Natural killer cell (primary cell): ENCODE measurements at regions not wholly inside any gene's neighbourhood (a gene's known extent, or its start where the extent isn't known, plus 50 kb on each side); places are given as distances from the start of the nearest gene placed in this dataset.

Experiments used
- ATAC-seq, 3 donors: fragments of 150-1000 bp in 2 of 3; fragments of 200-7000 bp in 1 of 3; cut with Tn5 transposase; 1 replicate in 1 of 3; 2 replicates in 2 of 3; pipeline ENCODE4 v1.10.0; 2021; ENCODE audit warnings: mild to moderate bottlenecking in 2 of 3, moderate library complexity in 2 of 3
- DNase-seq, 2 donors: peaks; one replicate each; pipeline versions ENCODE4 v3.0.0 to v3.0.0-alpha.2; 2013 to 2021; ENCODE audit warnings: mixed read lengths in 1 of 2
- H3K27ac ChIP-seq: one replicate; pipeline ENCODE4 v1.5.1; 2013; ENCODE audit warnings: mild to moderate bottlenecking, low read length
- H3K27me3 ChIP-seq: one replicate; pipeline ENCODE4 v1.6.1; 2013; ENCODE audit warnings: low read length; ENCODE audit not compliant: control insufficient read depth, insufficient read depth
- H3K36me3 ChIP-seq: one replicate; pipeline ENCODE4 v1.6.1; 2013; ENCODE audit warnings: low read length; ENCODE audit not compliant: control insufficient read depth, insufficient read depth
- H3K4me1 ChIP-seq: one replicate; pipeline ENCODE4 v1.6.1; 2013; ENCODE audit warnings: low read length; ENCODE audit not compliant: control insufficient read depth, insufficient read depth
- H3K4me3 ChIP-seq: one replicate; pipeline ENCODE4 v1.5.1; 2013; ENCODE audit warnings: low read length
- H3K9me3 ChIP-seq: one replicate; pipeline ENCODE4 v1.6.1; 2013; ENCODE audit warnings: low read length; ENCODE audit not compliant: control insufficient read depth, insufficient read depth
- H3K27ac Mint-ChIP-seq, 2 donors: one replicate each; pipeline ENCODE4 v1.8.0; 2022; ENCODE audit warnings: mild to moderate bottlenecking in 2 of 2, mixed read lengths in 2 of 2, moderate library complexity in 1 of 2
- H3K27me3 Mint-ChIP-seq, 2 donors: one replicate each; pipeline ENCODE4 v1.8.0; 2022; ENCODE audit warnings: low read depth in 2 of 2, mixed read lengths in 2 of 2
- H3K36me3 Mint-ChIP-seq: one replicate; pipeline ENCODE4 v1.8.0; 2022; ENCODE audit warnings: mixed read lengths
- H3K4me1 Mint-ChIP-seq, 2 donors: one replicate each; pipeline ENCODE4 v1.8.0; 2022; ENCODE audit warnings: mixed read lengths in 2 of 2
- H3K4me3 Mint-ChIP-seq: one replicate; pipeline ENCODE4 v1.8.0; 2022; ENCODE audit warnings: mild to moderate bottlenecking, moderate library complexity, mixed read lengths
- H3K9me3 Mint-ChIP-seq, 2 donors: one replicate each; pipeline ENCODE4 v1.8.0; 2022; ENCODE audit warnings: mixed read lengths in 2 of 2
- WGBS: methylation state at CpG from one replicate; pipeline ENCODE4 v1.1.7; 2013; ENCODE audit warnings: missing lambda C conversion rate; ENCODE audit not compliant: insufficient coverage; 5-methylcytosine and 5-hydroxymethylcytosine counted together
- intact Hi-C: fragments of 100-400 bp; cut with micrococcal nuclease; formaldehyde crosslinking; loops from one replicate; pipeline ENCODE4 v1.14.2; 2022
- TF ChIP-seq, protein P1 (sequence below): fragments of 200-600 bp; IDR thresholded peaks from one replicate; pipeline ENCODE4 v1.8.0; 2022; ENCODE audit warnings: antibody characterized with exemption

DNA sequence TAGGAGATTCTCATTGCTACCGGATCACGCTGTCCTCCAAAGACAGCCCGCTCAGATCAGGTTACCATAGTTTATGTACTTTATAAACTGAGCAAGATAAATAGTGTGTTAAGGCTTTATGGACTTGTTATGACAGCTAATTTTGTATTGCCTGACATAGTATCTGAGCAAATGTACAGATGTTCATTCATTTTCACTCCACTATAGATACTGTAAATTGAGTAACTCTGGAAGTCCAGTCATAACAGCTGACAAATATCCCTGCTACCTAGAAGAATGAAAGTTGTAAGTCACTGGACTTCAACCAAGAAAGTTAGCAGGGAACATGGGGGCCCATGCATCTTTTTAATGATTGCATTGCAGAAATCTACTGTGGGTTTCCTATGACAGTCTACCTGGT, 292.4 kb upstream of the ADAMTS16 start:
- H3K27me3 ChIP-seq = no peaks in the 10 kb centered on the region
- 90% methylated on average over 3 of the region's 3 CpGs for WGBS
- H3K4me1 ChIP-seq = no peaks in the 10 kb centered on the region
- no peaks in the 10 kb centered on the region for H3K36me3 Mint-ChIP-seq
- no peaks in the 10 kb centered on the region for H3K36me3 ChIP-seq
- no peak for ATAC-seq
- no peak overlapping the region for H3K4me3 Mint-ChIP-seq
- no peak overlapping the region for H3K27ac Mint-ChIP-seq
- no peaks in the 10 kb centered on the region for H3K27me3 Mint-ChIP-seq
- H3K27ac ChIP-seq = no peak overlapping the region
- intact Hi-C loops = no loop called here
- no peaks in the 10 kb centered on the region for H3K4me1 Mint-ChIP-seq
- H3K9me3 Mint-ChIP-seq = peaks cover 11 to 18% of the 10 kb centered on the region in 2 donors
- TF ChIP-seq, protein P1, sequence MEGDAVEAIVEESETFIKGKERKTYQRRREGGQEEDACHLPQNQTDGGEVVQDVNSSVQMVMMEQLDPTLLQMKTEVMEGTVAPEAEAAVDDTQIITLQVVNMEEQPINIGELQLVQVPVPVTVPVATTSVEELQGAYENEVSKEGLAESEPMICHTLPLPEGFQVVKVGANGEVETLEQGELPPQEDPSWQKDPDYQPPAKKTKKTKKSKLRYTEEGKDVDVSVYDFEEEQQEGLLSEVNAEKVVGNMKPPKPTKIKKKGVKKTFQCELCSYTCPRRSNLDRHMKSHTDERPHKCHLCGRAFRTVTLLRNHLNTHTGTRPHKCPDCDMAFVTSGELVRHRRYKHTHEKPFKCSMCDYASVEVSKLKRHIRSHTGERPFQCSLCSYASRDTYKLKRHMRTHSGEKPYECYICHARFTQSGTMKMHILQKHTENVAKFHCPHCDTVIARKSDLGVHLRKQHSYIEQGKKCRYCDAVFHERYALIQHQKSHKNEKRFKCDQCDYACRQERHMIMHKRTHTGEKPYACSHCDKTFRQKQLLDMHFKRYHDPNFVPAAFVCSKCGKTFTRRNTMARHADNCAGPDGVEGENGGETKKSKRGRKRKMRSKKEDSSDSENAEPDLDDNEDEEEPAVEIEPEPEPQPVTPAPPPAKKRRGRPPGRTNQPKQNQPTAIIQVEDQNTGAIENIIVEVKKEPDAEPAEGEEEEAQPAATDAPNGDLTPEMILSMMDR = no peak
- H3K9me3 ChIP-seq = no peaks in the 10 kb centered on the region
- DNase-seq = no peak
- H3K4me3 ChIP-seq = no peak overlapping the region

DNA sequence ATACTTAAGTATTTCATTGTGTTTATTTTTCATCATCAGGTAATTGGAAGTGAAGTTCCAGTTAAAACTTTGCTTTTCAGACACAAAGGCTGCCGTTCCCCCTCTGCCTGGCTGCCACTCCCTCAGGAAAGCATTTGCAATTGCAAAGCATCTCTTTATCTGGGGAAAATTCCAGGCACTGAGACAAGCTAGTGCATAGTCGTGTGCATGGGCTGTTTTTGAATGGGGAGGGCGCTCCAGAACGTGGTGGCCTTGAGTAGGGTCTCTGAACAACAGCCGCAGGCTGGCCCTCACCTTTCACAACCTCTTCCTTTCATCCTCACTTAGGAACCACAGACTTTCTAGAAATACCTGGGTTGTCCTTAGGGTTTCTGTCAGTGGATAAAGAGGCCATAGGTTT, 285.1 kb upstream of the ADAMTS16 start:
- intact Hi-C loops = no loop called here
- peaks cover 0 to 8% of the 10 kb centered on the region in 2 donors for H3K9me3 Mint-ChIP-seq
- Histone ChIP-seq H3K4me1 (no peaks in the 10 kb centered on the region), H3K27ac (no peak overlapping the region), H3K4me3 (no peak overlapping the region), H3K27me3 (no peaks in the 10 kb centered on the region), H3K9me3 (peaks cover 3% of the 10 kb centered on the region), H3K36me3 (no peaks in the 10 kb centered on the region)
- H3K36me3 Mint-ChIP-seq = no peaks in the 10 kb centered on the region
- 47% methylated on average over 3 of the region's 5 CpGs for WGBS
- TF ChIP-seq, protein P1 = no peak
- DNase-seq = no peak
- H3K27me3 Mint-ChIP-seq = no peaks in the 10 kb centered on the region
- H3K27ac Mint-ChIP-seq = no peak overlapping the region
- H3K4me1 Mint-ChIP-seq = no peaks in the 10 kb centered on the region
- H3K4me3 Mint-ChIP-seq = no peak overlapping the region
- ATAC-seq = no peak

DNA sequence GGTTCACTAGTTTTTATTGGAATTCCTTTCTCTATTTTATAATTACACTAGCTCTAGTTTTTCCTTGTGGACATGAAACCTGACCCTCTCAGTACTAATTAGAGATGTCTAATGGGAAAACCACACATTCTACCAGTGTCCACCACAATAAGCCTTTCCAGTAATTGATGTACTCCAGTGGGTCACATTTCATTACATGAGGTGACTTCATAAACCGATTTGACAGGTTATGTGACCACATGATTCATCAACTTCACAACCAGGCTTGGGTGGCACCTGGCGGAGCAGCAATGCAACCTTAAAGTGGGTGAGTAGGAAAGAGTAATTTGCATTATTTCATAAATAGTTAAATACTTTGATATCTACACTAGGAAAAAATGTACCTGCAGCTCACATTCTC, 284.2 kb upstream of the ADAMTS16 start:
- no peak overlapping the region for H3K27ac ChIP-seq
- intact Hi-C loops = no loop called here
- no peak overlapping the region for H3K4me3 ChIP-seq
- no peaks in the 10 kb centered on the region for H3K4me1 ChIP-seq
- 88% methylated on average over 1 of the region's 2 CpGs for WGBS
- ATAC-seq = no peak
- H3K4me1 Mint-ChIP-seq = no peaks in the 10 kb centered on the region
- peaks cover 0 to 7% of the 10 kb centered on the region in 2 donors for H3K9me3 Mint-ChIP-seq
- H3K36me3 Mint-ChIP-seq = no peaks in the 10 kb centered on the region
- no peak for DNase-seq
- no peak overlapping the region for H3K4me3 Mint-ChIP-seq
- H3K27me3 Mint-ChIP-seq = no peaks in the 10 kb centered on the region
- H3K36me3 ChIP-seq = no peaks in the 10 kb centered on the region
- no peaks in the 10 kb centered on the region for H3K27me3 ChIP-seq
- no peak overlapping the region for H3K27ac Mint-ChIP-seq
- peaks cover 3% of the 10 kb centered on the region for H3K9me3 ChIP-seq
- TF ChIP-seq, protein P1 = no peak

DNA sequence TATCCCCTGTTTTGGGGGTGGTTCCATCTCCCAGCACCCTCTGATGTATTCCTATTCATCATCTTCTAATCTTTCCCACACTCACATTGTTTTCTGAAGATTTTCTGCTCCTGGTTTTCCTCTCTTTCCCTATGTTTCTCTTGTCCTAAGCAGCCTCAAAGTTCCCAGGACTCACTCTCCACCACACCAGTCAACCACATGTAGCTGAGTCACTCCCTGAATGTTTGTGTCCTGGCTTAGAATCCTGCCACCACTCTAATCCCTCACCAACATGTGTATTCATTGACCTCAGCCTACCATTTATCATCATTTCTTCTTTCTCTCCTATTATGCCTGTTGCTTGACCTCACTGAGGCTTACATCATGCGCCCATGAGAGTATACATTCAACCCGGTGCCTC, 282.4 kb upstream of the ADAMTS16 start:
- WGBS = 83% methylated on average over 2 of the region's 2 CpGs
- TF ChIP-seq, protein P1 = no peak
- H3K27me3 Mint-ChIP-seq = no peaks in the 10 kb centered on the region
- H3K9me3 Mint-ChIP-seq = peaks cover 0 to 4% of the 10 kb centered on the region in 2 donors
- H3K36me3 Mint-ChIP-seq = no peaks in the 10 kb centered on the region
- Histone ChIP-seq H3K9me3 (peaks cover 3% of the 10 kb centered on the region), H3K36me3 (no peaks in the 10 kb centered on the region), H3K4me3 (no peak overlapping the region), H3K27me3 (no peaks in the 10 kb centered on the region), H3K27ac (no peak overlapping the region), H3K4me1 (no peaks in the 10 kb centered on the region)
- no peak overlapping the region for H3K27ac Mint-ChIP-seq
- no peak overlapping the region for H3K4me3 Mint-ChIP-seq
- H3K4me1 Mint-ChIP-seq = no peaks in the 10 kb centered on the region
- no peak for ATAC-seq
- no peak for DNase-seq
- intact Hi-C loops = no loop called here
